VCaP (cell line): ENCODE measurements at regions not wholly inside any gene's neighbourhood (a gene's known extent, or its start where the extent isn't known, plus 50 kb on each side); places are given as distances from the start of the nearest gene placed in this dataset.

ENCODE experiments used
- H3K27ac ChIP-seq: fragments of 450-650 bp; 2 replicates; pipeline ENCODE4 v1.5.1; 2017
- CTCF ChIP-seq: fragments of 450-650 bp; conservative IDR thresholded peaks from 2 replicates; pipeline ENCODE4 v1.5.1; 2017; ENCODE audit warnings: mild to moderate bottlenecking, moderate library complexity

GRCh38 chr9:134551644-134552348 is 89.8 kb upstream of the COL5A1 start:
- no peak overlapping the region for H3K27ac ChIP-seq
- TF ChIP-seq CTCF: no peak

- no peak overlapping the region for H3K27ac ChIP-seq
- TF ChIP-seq CTCF: no peak
Observed at GRCh38 chr9:134552349-134552990, 89.1 kb upstream of the COL5A1 start.

- H3K27ac ChIP-seq: no peak overlapping the region
- no peak for TF ChIP-seq CTCF
Observed at GRCh38 chr9:134553061-134553891, 88.3 kb upstream of the COL5A1 start.

GRCh38 chr9:134553996-134554372 is 87.6 kb upstream of the COL5A1 start:
- H3K27ac ChIP-seq: no peak overlapping the region
- no peak for TF ChIP-seq CTCF

GRCh38 chr9:134554373-134555093 is 87.1 kb upstream of the COL5A1 start:
- H3K27ac ChIP-seq: no peak overlapping the region
- TF ChIP-seq CTCF: no peak

GRCh38 chr9:134555094-134555650 is 86.4 kb upstream of the COL5A1 start:
- H3K27ac ChIP-seq: no peak overlapping the region
- no peak for TF ChIP-seq CTCF
